Fibroblast of lung (primary cell): ENCODE measurements at regions not wholly inside any gene's neighbourhood (a gene's known extent, or its start where the extent isn't known, plus 50 kb on each side); places are given as distances from the start of the nearest gene placed in this dataset.

Source experiments
- DNase-seq, 2 donors: peaks; one replicate each; pipeline versions ENCODE4 v3.0.0 to v3.0.0-alpha.2; 2010; ENCODE audit warnings: low read depth in 2 of 2
- H2AFZ ChIP-seq: 2 replicates; pipeline ENCODE4 v1.5.1; 2012; ENCODE audit warnings: low read length, control low read depth, inconsistent platforms
- H3K27ac ChIP-seq: 2 replicates; pipeline ENCODE4 v1.5.1; 2011; ENCODE audit warnings: low read length, control low read depth; ENCODE audit not compliant: insufficient read depth
- H3K27me3 ChIP-seq: 2 replicates; pipeline ENCODE4 v1.5.1; 2011; ENCODE audit warnings: mild to moderate bottlenecking, low read length; ENCODE audit not compliant: control insufficient read depth, insufficient read depth
- H3K36me3 ChIP-seq: 2 replicates; pipeline ENCODE4 v1.5.1; 2011; ENCODE audit warnings: low read length; ENCODE audit not compliant: control insufficient read depth, insufficient read depth
- H3K4me1 ChIP-seq: 2 replicates; pipeline ENCODE4 v1.5.1; 2011; ENCODE audit warnings: low read length; ENCODE audit not compliant: control insufficient read depth, insufficient read depth; ENCODE audit errors: extremely low read depth
- H3K4me2 ChIP-seq: 2 replicates; pipeline ENCODE4 v1.5.1; 2011; ENCODE audit warnings: low read length, control low read depth; ENCODE audit not compliant: insufficient read depth; ENCODE audit errors: extremely low read depth
- H3K4me3 ChIP-seq, 4 experiments: fragments of 200-600 bp in 1 of 4; sonication (generic) in 1 of 4; replicated peaks in 1 of 4; 2 replicates each; pipeline ENCODE4 v1.5.1; 2011 to 2016; ENCODE audit warnings: low read length in 4 of 4, low read depth in 3 of 4, mild to moderate bottlenecking in 3 of 4, control low read depth in 2 of 4, inconsistent platforms in 1 of 4, mixed read lengths in 1 of 4; ENCODE audit not compliant: insufficient read depth in 1 of 4; ENCODE audit errors: control extremely low read depth in 1 of 4
- H3K79me2 ChIP-seq: 2 replicates; pipeline ENCODE4 v1.5.1; 2012; ENCODE audit warnings: mild to moderate bottlenecking, low read length, inconsistent platforms; ENCODE audit not compliant: control insufficient read depth, insufficient read depth
- H3K9ac ChIP-seq: 2 replicates; pipeline ENCODE4 v1.5.1; 2011; ENCODE audit warnings: mild to moderate bottlenecking, low read length, control low read depth; ENCODE audit not compliant: insufficient read depth
- H3K9me3 ChIP-seq: 2 replicates; pipeline ENCODE4 v1.5.1; 2012; ENCODE audit warnings: low read depth, low read length; ENCODE audit not compliant: control insufficient read depth, insufficient read depth
- H4K20me1 ChIP-seq: 2 replicates; pipeline ENCODE4 v1.5.1; 2011; ENCODE audit warnings: low read length; ENCODE audit not compliant: control insufficient read depth, insufficient read depth; ENCODE audit errors: extremely low read depth
- EZH2 ChIP-seq: IDR thresholded peaks from 2 replicates; pipeline ENCODE4 v1.5.1; 2012; ENCODE audit warnings: low read length, control low read depth, mild to moderate bottlenecking; ENCODE audit errors: missing control alignments
- TF ChIP-seq, protein P1 (sequence below), 2 donors: IDR thresholded peaks in 1 of 2; conservative IDR thresholded peaks in 1 of 2; 1 replicate in 1 of 2; 2 replicates in 1 of 2; pipeline ENCODE4 v1.5.1; 2011 to 2012; ENCODE audit warnings: low read length in 2 of 2, control low read depth in 1 of 2, inconsistent platforms in 1 of 2, low read depth in 1 of 2, mild to moderate bottlenecking in 1 of 2

DNA sequence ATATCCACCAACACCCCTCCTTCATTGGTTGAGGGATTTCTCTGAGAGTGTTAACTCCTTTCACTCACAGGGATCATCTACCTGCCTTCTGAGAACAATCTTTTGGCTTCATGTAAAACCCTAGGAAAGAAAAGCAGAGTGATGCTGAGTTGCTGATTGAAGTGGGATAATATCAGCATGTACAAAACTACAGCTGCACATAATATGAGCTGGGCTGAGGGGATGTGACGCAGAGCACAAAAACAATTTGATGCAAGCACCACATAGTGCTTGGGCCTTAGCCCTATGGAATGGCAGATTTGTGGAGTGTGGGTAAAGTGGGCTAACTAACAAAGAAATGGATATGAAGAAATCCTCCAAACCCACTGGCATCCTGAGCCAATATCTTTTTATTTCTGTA is 267.6 kb upstream of the KCNH8 start:
- Histone ChIP-seq H3K9ac (no peak overlapping the region), H3K9me3 (no peaks in the 10 kb centered on the region), H3K79me2 (no peaks in the 10 kb centered on the region), H3K4me3 (no peak overlapping the region), H3K27me3 (no peaks in the 10 kb centered on the region), H2AFZ (no peak overlapping the region), H4K20me1 (no peaks in the 10 kb centered on the region), H3K27ac (no peak overlapping the region), H3K36me3 (no peaks in the 10 kb centered on the region), H3K4me1 (no peaks in the 10 kb centered on the region), H3K4me2 (no peak overlapping the region)
- no peak for DNase-seq
- TF ChIP-seq EZH2: no peak
- TF ChIP-seq, protein P1, sequence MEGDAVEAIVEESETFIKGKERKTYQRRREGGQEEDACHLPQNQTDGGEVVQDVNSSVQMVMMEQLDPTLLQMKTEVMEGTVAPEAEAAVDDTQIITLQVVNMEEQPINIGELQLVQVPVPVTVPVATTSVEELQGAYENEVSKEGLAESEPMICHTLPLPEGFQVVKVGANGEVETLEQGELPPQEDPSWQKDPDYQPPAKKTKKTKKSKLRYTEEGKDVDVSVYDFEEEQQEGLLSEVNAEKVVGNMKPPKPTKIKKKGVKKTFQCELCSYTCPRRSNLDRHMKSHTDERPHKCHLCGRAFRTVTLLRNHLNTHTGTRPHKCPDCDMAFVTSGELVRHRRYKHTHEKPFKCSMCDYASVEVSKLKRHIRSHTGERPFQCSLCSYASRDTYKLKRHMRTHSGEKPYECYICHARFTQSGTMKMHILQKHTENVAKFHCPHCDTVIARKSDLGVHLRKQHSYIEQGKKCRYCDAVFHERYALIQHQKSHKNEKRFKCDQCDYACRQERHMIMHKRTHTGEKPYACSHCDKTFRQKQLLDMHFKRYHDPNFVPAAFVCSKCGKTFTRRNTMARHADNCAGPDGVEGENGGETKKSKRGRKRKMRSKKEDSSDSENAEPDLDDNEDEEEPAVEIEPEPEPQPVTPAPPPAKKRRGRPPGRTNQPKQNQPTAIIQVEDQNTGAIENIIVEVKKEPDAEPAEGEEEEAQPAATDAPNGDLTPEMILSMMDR (conservative IDR thresholded peaks at IDR 0.05 in 1 of 2, IDR thresholded peaks at IDR 0.05 in 1 of 2; ENCODE audit: low read depth in 1 of 2, low read length in 2 of 2): no peak

DNA sequence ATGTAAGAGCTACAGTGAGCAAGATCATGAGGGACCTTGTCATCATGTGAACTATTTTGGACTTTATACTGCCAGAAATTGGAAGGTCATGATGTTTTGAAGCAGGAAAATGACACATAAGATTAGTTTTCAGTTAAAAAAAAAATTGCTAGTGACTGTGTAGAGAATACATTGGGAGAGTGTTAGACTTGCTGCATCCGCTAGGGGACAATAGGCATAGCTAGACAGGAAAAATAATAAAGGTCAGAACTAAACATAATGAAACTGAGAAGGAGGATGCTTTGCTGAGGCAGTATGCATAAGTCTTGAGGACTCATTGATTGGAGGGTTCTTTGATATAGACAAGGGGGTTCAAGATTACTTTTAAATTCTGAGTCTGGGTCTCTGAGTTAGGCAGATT is 275.8 kb upstream of the KCNH8 start:
- no peak for TF ChIP-seq EZH2
- TF ChIP-seq, protein P1 (conservative IDR thresholded peaks at IDR 0.05 in 1 of 2, IDR thresholded peaks at IDR 0.05 in 1 of 2; ENCODE audit: low read depth in 1 of 2, low read length in 2 of 2): no peak
- Histone ChIP-seq H3K36me3 (no peaks in the 10 kb centered on the region), H4K20me1 (no peaks in the 10 kb centered on the region), H3K9ac (no peak overlapping the region), H3K4me1 (no peaks in the 10 kb centered on the region), H3K79me2 (no peaks in the 10 kb centered on the region), H3K4me2 (no peak overlapping the region), H3K27ac (no peak overlapping the region), H3K27me3 (no peaks in the 10 kb centered on the region), H2AFZ (no peak overlapping the region), H3K4me3 (no peak overlapping the region), H3K9me3 (no peaks in the 10 kb centered on the region)
- no peak for DNase-seq

DNA sequence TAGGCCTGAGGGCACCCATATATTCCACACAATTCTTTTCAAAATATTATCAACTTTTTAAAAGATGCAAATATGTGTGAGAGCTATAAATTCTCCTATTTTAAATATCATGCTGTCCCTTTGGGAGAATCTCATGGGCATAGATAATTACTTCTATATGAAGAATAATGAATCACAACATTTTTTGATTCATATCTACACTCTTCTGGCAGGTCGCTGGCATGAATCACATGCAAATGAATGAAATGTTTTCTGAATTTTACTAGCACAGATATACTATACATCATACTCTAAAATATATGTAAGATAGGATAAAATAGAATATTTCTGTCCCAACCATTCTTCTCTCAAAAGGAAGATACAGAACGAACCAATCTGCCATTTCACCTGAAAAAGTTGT is 277.7 kb upstream of the KCNH8 start:
- Histone ChIP-seq H3K9me3 (no peaks in the 10 kb centered on the region), H3K27me3 (no peaks in the 10 kb centered on the region), H3K79me2 (no peaks in the 10 kb centered on the region), H3K4me3 (no peak overlapping the region), H3K27ac (no peak overlapping the region), H3K9ac (no peak overlapping the region), H3K4me1 (no peaks in the 10 kb centered on the region), H4K20me1 (no peaks in the 10 kb centered on the region), H2AFZ (no peak overlapping the region), H3K36me3 (no peaks in the 10 kb centered on the region), H3K4me2 (no peak overlapping the region)
- TF ChIP-seq, protein P1 (conservative IDR thresholded peaks at IDR 0.05 in 1 of 2, IDR thresholded peaks at IDR 0.05 in 1 of 2; ENCODE audit: low read depth in 1 of 2, low read length in 2 of 2): no peak
- no peak for DNase-seq
